Thymus (tissue), 11 donors: ENCODE measurements at regions not wholly inside any gene's neighbourhood (a gene's known extent, or its start where the extent isn't known, plus 50 kb on each side); places are given as distances from the start of the nearest gene placed in this dataset.

ENCODE experiments used
- DNase-seq, 9 donors: peaks; one replicate each; pipeline ENCODE4 v3.0.0-alpha.2; 2013; ENCODE audit warnings: low spot score in 9 of 9, low read depth in 6 of 9, missing footprints in 1 of 9
- H3K27ac ChIP-seq, 2 donors: one replicate each; pipeline ENCODE4 v1.5.1; 2013; ENCODE audit warnings: control low read depth in 1 of 2, low read depth in 1 of 2, low read length in 1 of 2, mild to moderate bottlenecking in 1 of 2, moderate library complexity in 1 of 2
- H3K27me3 ChIP-seq, 2 donors: one replicate each; pipeline ENCODE4 v1.5.1; 2013; ENCODE audit warnings: low read length in 1 of 2; ENCODE audit not compliant: control insufficient read depth in 2 of 2, insufficient read depth in 1 of 2
- H3K36me3 ChIP-seq, 2 donors: one replicate each; pipeline ENCODE4 v1.5.1; 2013; ENCODE audit warnings: low read length in 1 of 2, mild to moderate bottlenecking in 1 of 2, moderate library complexity in 1 of 2; ENCODE audit not compliant: control insufficient read depth in 2 of 2, insufficient read depth in 2 of 2
- H3K4me1 ChIP-seq, 2 donors: one replicate each; pipeline ENCODE4 v1.5.1; 2013; ENCODE audit warnings: low read length in 2 of 2; ENCODE audit not compliant: control insufficient read depth in 2 of 2, insufficient read depth in 2 of 2
- H3K4me3 ChIP-seq, 2 donors: one replicate each; pipeline ENCODE4 v1.5.1; 2013; ENCODE audit warnings: low read length in 2 of 2, control low read depth in 1 of 2, mild to moderate bottlenecking in 1 of 2
- H3K9me3 ChIP-seq, 2 donors: one replicate each; pipeline ENCODE4 v1.5.1; 2013; ENCODE audit warnings: low read length in 1 of 2, mild to moderate bottlenecking in 1 of 2; ENCODE audit not compliant: control insufficient read depth in 2 of 2, insufficient read depth in 1 of 2
- WGBS: extraction: QIAGEN DNeasy Blood & Tissue Kit; methylation state at CpG from one replicate; pipeline ENCODE4 v1.1.7; 2013; 5-methylcytosine and 5-hydroxymethylcytosine counted together
- donor health status: healthy.

DNA sequence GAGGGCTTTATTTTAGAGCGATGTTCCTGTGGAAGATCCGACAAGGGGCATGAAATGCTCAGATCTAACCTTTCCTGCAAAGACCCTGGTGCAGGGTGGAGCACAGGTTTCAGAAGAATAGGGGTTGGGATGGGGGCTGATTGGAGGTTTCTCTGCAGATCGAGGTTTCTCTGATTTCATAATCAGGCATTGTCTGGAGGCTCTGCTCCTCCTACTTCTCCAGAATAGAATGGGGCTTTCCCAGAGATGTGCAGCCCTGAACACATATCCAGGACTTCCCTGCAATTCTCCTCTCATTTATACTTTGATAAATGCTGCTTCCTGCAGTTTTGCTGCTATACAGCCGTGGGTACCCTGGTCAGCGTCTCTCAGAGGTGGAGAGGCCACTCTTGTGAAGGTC is 397.6 kb upstream of the BOD1L1 start:
- 93% methylated on average over 5 of the region's 5 CpGs for WGBS
- Histone ChIP-seq H3K27me3 (no peaks in the 10 kb centered on the region), H3K4me3 (no peak overlapping the region), H3K36me3 (no peaks in the 10 kb centered on the region), H3K27ac (no peak overlapping the region), H3K9me3 (no peaks in the 10 kb centered on the region), H3K4me1 (no peaks in the 10 kb centered on the region)
- no peak for DNase-seq

DNA sequence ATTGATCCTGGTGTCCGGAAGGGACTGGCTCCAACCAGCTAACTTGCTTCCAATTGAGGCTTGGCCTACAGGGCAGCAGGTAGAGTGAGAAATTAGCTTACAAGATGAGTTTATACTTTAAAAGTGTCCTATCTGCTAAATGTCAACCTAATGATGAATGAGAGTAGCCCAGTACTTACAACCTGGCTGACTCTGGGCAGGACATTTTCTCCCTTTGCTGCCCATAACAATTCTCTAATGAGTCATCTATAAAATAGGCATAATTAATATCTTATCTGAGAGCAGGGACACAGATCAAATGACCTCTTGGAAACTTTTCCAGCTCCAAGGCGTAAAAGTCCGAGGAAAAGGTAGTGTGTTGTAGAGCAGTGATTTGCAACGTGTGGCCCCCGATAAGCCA is 398.4 kb upstream of the BOD1L1 start:
- Histone ChIP-seq H3K36me3 (no peaks in the 10 kb centered on the region), H3K9me3 (no peaks in the 10 kb centered on the region), H3K27ac (no peak overlapping the region), H3K27me3 (no peaks in the 10 kb centered on the region), H3K4me3 (no peak overlapping the region), H3K4me1 (no peaks in the 10 kb centered on the region)
- no peak for DNase-seq
- WGBS, result 99% methylated on average over 5 of the region's 5 CpGs

DNA sequence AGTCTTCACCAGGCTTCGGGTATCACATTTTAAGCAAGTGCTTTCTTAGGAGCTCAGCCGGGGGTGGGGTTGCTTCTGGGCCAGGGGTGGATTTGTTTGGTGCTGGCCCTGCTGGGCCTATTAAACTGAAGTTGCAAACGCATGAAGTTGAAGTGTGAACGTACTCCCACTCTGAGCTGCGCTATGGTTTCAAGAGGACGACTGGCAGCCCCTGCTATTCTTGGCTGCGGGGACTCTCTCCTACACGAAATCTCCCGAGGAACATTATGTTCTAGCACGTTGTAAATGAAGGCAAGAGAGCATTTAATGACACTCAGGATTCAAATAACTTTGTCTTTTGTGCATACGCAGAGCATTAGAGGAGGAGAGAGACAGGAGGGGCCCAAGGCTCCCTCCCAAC is 401.3 kb upstream of the BOD1L1 start:
- WGBS, result 92% methylated on average over 11 of the region's 11 CpGs
- H3K27me3 ChIP-seq, result no peaks in the 10 kb centered on the region

GRCh38 chr4:14035076-14035475 is 407.6 kb upstream of the BOD1L1 start:
- DNase-seq, result peak in 5 of 9 donors; percentile 9 to 56 (median 12)
- no peaks in the 10 kb centered on the region for H3K36me3 ChIP-seq
- no peaks in the 10 kb centered on the region for H3K9me3 ChIP-seq
- H3K27me3 ChIP-seq, result no peaks in the 10 kb centered on the region
- 5% methylated on average over 2 of the region's 2 CpGs for WGBS
- H3K4me1 ChIP-seq, result peaks cover 4 to 8% of the 10 kb centered on the region in 2 donors
- no peak overlapping the region for H3K4me3 ChIP-seq
- H3K27ac ChIP-seq, result no peak overlapping the region

More for the DNA sequence above, 401.3 kb upstream of the BOD1L1 start:
- H3K27ac ChIP-seq, result no peak overlapping the region
- H3K4me1 ChIP-seq, result no peaks in the 10 kb centered on the region
- H3K4me3 ChIP-seq, result no peak overlapping the region
- no peaks in the 10 kb centered on the region for H3K36me3 ChIP-seq
- DNase-seq, result no peak
- no peaks in the 10 kb centered on the region for H3K9me3 ChIP-seq

DNA sequence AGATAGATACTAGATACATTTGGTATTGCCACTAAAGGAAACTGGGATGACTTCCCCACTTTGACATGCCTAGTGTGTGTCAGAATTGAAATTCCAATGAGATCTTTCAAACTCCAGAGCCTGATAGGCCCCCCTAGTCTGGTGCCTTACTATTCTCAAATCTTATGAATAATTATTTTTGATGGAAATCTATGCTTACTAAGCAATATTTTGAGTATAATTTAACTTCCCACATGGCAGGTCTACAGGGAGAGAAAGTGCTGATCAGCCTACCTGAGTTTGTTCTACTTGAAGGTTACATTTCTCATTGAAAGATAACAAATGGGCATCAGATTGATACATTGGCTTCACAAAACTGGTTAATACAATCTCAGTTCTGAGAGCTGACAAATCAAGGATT is 415.7 kb upstream of the BOD1L1 start:
- Histone ChIP-seq H3K27me3 (no peaks in the 10 kb centered on the region), H3K9me3 (no peaks in the 10 kb centered on the region), H3K36me3 (no peaks in the 10 kb centered on the region), H3K4me3 (no peak overlapping the region), H3K27ac (no peak overlapping the region), H3K4me1 (no peaks in the 10 kb centered on the region)
- DNase-seq, result no peak

DNA sequence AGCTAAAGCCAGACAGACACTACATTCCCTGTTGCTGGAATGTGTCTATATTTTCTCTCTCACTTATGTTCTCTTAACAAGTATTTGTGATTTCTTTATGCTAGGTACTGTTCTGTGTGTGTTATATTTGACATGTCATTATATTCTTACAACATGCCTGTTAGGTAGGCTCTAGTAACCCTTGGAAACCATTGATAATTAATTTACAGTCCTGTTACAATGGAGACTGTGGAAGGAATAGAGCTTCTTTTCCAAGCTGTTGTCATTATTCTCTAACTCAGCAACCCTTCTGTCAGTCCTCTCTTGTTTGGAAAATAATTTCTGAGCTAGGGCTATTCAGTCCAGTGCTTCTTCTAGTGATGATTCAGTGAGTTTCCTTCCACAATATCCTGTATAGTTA is 419.1 kb upstream of the BOD1L1 start:
- Histone ChIP-seq H3K9me3 (no peaks in the 10 kb centered on the region), H3K27me3 (no peaks in the 10 kb centered on the region), H3K4me3 (no peak overlapping the region), H3K36me3 (no peaks in the 10 kb centered on the region), H3K4me1 (no peaks in the 10 kb centered on the region), H3K27ac (no peak overlapping the region)
- DNase-seq, result no peak

DNA sequence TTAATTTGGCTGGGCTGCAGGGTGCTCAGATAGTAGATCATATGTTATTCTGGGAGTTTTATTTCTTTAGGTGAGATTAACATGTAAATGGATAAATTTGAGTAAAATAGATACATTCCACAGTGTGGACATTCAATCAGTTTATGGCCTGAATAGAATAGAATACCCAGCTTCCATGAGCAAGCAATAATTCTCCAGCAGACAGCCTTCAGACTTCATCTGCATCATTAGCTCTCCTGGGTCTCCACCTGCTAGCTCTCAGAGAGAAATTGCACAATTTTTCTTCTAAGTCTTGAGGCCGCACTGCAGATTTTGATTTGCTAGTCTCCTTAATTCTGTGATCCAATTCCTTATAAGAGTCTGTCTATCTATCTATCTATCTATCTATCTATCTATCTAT is 420.3 kb upstream of the BOD1L1 start:
- Histone ChIP-seq H3K36me3 (no peaks in the 10 kb centered on the region), H3K9me3 (no peaks in the 10 kb centered on the region), H3K4me3 (no peak overlapping the region), H3K27me3 (no peaks in the 10 kb centered on the region), H3K27ac (no peak overlapping the region), H3K4me1 (no peaks in the 10 kb centered on the region)
- WGBS, result 95% methylated on average over 1 of the region's 1 CpG
- DNase-seq, result no peak

GRCh38 chr4:14049946-14050345 is 422.4 kb upstream of the BOD1L1 start:
- no peak for DNase-seq
- H3K36me3 ChIP-seq, result no peaks in the 10 kb centered on the region
- H3K27me3 ChIP-seq, result no peaks in the 10 kb centered on the region
- H3K27ac ChIP-seq, result no peak overlapping the region
- no peaks in the 10 kb centered on the region for H3K4me1 ChIP-seq
- no peaks in the 10 kb centered on the region for H3K9me3 ChIP-seq
- H3K4me3 ChIP-seq, result no peak overlapping the region

DNA sequence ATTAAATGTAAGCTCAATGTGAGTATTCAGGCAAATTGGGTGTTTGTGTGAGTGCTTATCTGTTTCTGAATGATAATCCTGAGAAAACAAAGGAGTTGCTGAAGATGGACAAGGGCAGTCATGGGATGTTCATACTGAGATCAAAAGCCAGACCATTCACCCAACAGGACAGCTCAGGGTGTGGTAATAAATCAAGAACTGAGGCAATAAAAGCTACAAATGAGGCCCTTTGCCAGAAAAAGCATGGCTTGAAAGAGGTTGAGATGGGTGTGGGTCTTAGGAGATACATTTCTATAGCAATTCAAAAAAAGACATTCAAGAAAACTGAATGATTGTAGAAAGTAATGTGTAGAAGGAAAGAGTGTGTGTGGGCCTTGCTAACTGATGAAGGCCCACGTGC is 425.8 kb upstream of the BOD1L1 start:
- Histone ChIP-seq H3K27me3 (no peaks in the 10 kb centered on the region), H3K4me3 (no peak overlapping the region), H3K36me3 (no peaks in the 10 kb centered on the region), H3K4me1 (no peaks in the 10 kb centered on the region), H3K27ac (no peak overlapping the region), H3K9me3 (no peaks in the 10 kb centered on the region)
- 79% methylated on average over 1 of the region's 1 CpG for WGBS
- DNase-seq, result no peak

- no peaks in the 10 kb centered on the region for H3K27me3 ChIP-seq
- DNase-seq, result no peak
- H3K27ac ChIP-seq, result no peak overlapping the region
- 96% methylated on average over 1 of the region's 1 CpG for WGBS
- no peak overlapping the region for H3K4me3 ChIP-seq
- no peaks in the 10 kb centered on the region for H3K4me1 ChIP-seq
- H3K9me3 ChIP-seq, result no peaks in the 10 kb centered on the region
- H3K36me3 ChIP-seq, result no peaks in the 10 kb centered on the region
Observed at GRCh38 chr4:14054391-14054790, 426.9 kb upstream of the BOD1L1 start.
